Vagina (tissue), 2 donors: ENCODE measurements at regions not wholly inside any gene's neighbourhood (a gene's known extent, or its start where the extent isn't known, plus 50 kb on each side); places are given as distances from the start of the nearest gene placed in this dataset.

ENCODE experiments used
- DNase-seq, 2 donors: peaks; one replicate each; pipeline ENCODE4 v3.0.0-alpha.2; 2017; ENCODE audit errors: extremely low spot score in 2 of 2
- H3K27ac ChIP-seq: fragments of 200-600 bp; sonication (generic); one replicate; pipeline ENCODE4 v1.5.1; 2019
- H3K27me3 ChIP-seq: fragments of 200-600 bp; sonication (generic); one replicate; pipeline ENCODE4 v1.5.1; 2019
- H3K36me3 ChIP-seq, 2 donors: fragments of 200-600 bp; sonication (generic); one replicate each; pipeline ENCODE4 v1.5.1; 2017 to 2019
- H3K4me1 ChIP-seq: fragments of 200-600 bp; sonication (generic); one replicate; pipeline ENCODE4 v1.5.1; 2019
- H3K4me3 ChIP-seq, 2 donors: fragments of 200-600 bp; sonication (generic); 1 replicate in 1 of 2; 2 replicates in 1 of 2; pipeline ENCODE4 v1.5.1; 2016 to 2019
- H3K9me3 ChIP-seq: fragments of 200-600 bp; sonication (generic); one replicate; pipeline ENCODE4 v1.5.1; 2019
- POLR2A ChIP-seq, 2 donors: fragments of 450-650 bp; IDR thresholded peaks; one replicate each; pipeline ENCODE4 v1.6.1; 2017; ENCODE audit warnings: antibody characterized with exemption in 2 of 2, mild to moderate bottlenecking in 2 of 2, moderate library complexity in 2 of 2
- POLR2AphosphoS5 ChIP-seq, 2 donors: sonication (generic); formaldehyde crosslinking; IDR thresholded peaks; one replicate each; pipeline ENCODE4 v1.9.0; 2017; ENCODE audit warnings: antibody characterized with exemption in 2 of 2, mild to moderate bottlenecking in 2 of 2, low read depth in 1 of 2; ENCODE audit not compliant: insufficient read depth in 1 of 2
- intact Hi-C: fragments of 100-400 bp; cut with DNase I; formaldehyde crosslinking; loops from one replicate; pipeline ENCODE4 v1.15.1; 2023
- TF ChIP-seq, protein P1 (sequence below), 3 experiments: fragments of 450-650 bp in 2 of 3; fragments of 200-600 bp in 1 of 3; sonication (generic) in 1 of 3; IDR thresholded peaks; one replicate each; pipeline ENCODE4 v1.5.1; 2017 to 2019; ENCODE audit warnings: antibody characterized with exemption in 3 of 3, mild to moderate bottlenecking in 2 of 3, moderate library complexity in 2 of 3

DNA sequence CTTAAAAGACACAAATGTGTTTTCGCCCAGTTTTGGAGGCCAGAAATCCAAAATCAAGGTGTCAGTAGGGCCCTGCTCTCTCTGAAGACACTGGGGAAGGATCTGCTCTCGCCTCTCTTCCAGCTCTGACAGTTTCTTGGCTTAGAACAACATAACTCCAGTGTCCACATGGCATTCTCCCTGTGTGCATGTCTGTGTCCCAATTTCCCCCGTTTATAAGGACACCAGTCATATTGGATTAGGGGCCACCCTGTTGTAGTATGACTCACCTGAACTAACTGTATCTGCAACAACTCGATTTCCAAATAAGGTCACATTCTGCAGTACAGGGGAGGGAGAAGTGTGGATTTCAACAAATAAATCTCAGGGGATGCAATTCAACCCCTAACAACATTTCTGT, 263.2 kb downstream of the SS18 start:
- H3K36me3 ChIP-seq = no peaks in the 10 kb centered on the region
- no peak overlapping the region for H3K27ac ChIP-seq
- H3K4me3 ChIP-seq = no peak overlapping the region
- H3K9me3 ChIP-seq = no peaks in the 10 kb centered on the region
- intact Hi-C loops = no loop called here
- no peaks in the 10 kb centered on the region for H3K4me1 ChIP-seq
- no peak for DNase-seq
- H3K27me3 ChIP-seq = no peaks in the 10 kb centered on the region
- no peak for TF ChIP-seq POLR2A (IDR thresholded peaks at IDR 0.05)
- no peak for TF ChIP-seq POLR2AphosphoS5 (IDR thresholded peaks at IDR 0.05; ENCODE audit: insufficient read depth in 1 of 2, low read depth in 1 of 2)
- TF ChIP-seq, protein P1, sequence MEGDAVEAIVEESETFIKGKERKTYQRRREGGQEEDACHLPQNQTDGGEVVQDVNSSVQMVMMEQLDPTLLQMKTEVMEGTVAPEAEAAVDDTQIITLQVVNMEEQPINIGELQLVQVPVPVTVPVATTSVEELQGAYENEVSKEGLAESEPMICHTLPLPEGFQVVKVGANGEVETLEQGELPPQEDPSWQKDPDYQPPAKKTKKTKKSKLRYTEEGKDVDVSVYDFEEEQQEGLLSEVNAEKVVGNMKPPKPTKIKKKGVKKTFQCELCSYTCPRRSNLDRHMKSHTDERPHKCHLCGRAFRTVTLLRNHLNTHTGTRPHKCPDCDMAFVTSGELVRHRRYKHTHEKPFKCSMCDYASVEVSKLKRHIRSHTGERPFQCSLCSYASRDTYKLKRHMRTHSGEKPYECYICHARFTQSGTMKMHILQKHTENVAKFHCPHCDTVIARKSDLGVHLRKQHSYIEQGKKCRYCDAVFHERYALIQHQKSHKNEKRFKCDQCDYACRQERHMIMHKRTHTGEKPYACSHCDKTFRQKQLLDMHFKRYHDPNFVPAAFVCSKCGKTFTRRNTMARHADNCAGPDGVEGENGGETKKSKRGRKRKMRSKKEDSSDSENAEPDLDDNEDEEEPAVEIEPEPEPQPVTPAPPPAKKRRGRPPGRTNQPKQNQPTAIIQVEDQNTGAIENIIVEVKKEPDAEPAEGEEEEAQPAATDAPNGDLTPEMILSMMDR (IDR thresholded peaks at IDR 0.05) = no peak

DNA sequence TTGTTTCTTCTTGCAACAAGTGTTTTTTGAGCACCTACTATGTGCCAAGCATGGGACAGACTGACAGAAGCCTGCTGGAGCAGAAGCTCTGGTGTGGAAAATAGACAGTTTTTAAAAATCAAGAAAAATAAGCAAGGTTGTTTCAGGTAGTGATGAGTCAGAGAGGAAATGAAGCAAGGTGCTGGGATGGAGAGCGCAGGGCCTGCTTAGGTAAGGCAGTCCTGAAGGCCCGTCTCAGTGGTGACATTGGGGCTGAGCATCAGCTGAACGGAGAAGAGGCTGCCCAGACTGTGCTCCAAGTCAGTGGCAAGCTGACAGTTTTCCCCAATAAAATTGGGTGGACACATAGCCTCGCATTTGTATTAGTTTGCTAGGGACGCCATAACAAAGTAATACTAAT, 263.6 kb downstream of the SS18 start:
- Histone ChIP-seq H3K4me1 (no peaks in the 10 kb centered on the region), H3K27ac (no peak overlapping the region), H3K36me3 (no peaks in the 10 kb centered on the region), H3K9me3 (no peaks in the 10 kb centered on the region), H3K4me3 (no peak overlapping the region), H3K27me3 (no peaks in the 10 kb centered on the region)
- no peak for DNase-seq
- intact Hi-C loops = no loop called here
- TF ChIP-seq, protein P1 (IDR thresholded peaks at IDR 0.05) = no peak
- TF ChIP-seq POLR2A (IDR thresholded peaks at IDR 0.05) (no peak), POLR2AphosphoS5 (IDR thresholded peaks at IDR 0.05; ENCODE audit: insufficient read depth in 1 of 2, low read depth in 1 of 2) (no peak)

DNA sequence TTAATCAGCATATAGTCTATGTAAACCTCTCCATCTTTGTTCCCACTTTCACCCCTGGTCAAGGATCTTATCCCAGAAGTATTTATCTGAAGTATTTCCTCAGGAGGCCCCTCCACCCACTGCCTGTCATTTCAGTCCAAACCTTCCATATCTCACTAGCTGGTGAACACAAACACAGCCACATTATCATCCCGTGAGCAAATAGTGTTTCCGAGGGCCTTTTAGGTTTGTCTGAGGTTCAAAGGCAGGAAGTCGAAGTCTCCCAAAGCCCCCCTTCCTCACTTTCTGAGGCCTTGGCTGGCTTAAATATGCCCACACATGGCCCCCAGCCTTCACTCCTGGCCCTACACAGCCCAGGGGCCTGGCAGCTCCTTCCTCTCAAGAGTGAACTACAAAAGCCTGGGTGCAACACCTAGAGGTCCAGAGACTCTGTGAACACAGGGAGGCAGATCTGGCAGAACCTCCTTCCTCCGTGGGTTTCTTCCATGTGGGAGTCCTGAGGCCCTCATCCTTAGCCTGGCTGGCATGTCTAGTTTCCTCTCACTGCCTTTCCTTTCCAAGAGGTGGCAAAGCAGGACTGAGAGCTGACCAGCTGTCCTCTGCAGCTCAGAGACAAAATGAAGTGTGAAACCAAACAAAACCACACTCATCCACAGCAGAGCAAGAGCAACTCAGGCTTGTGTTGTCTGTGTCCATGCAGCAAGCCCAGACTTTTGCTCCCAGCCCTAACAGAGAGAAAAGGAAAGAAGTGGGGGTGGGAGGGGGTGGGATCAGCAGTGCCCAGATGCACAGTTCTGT, 264.2 kb downstream of the SS18 start:
- Histone ChIP-seq H3K27ac (no peak overlapping the region), H3K4me1 (no peaks in the 10 kb centered on the region), H3K27me3 (no peaks in the 10 kb centered on the region), H3K4me3 (no peak overlapping the region), H3K9me3 (no peaks in the 10 kb centered on the region), H3K36me3 (no peaks in the 10 kb centered on the region)
- intact Hi-C loops = no loop called here
- no peak for DNase-seq
- no peak for TF ChIP-seq POLR2A (IDR thresholded peaks at IDR 0.05)
- no peak for TF ChIP-seq POLR2AphosphoS5 (IDR thresholded peaks at IDR 0.05; ENCODE audit: insufficient read depth in 1 of 2, low read depth in 1 of 2)
- TF ChIP-seq, protein P1 (IDR thresholded peaks at IDR 0.05) = no peak

DNA sequence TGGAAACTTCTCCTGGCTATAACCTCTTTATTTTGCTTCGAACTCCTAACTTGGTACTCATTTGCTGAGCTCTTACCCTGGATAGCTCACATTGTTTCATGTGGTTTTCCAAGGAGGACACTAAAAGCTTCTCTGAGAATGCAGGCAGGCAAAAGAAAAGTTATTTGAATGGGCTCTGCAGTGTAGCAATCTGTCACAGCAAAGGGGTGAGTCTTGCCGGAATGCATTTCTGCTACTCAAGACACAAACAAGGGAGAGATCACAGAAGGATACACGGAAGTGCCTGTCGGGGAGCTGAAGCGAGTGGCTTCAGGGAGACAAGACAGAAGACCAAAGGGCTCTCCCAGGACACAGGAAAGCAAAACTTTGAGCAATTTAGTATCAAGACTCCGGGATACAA, 265.4 kb downstream of the SS18 start:
- Histone ChIP-seq H3K36me3 (no peaks in the 10 kb centered on the region), H3K27ac (no peak overlapping the region), H3K4me3 (no peak overlapping the region), H3K4me1 (no peaks in the 10 kb centered on the region), H3K9me3 (no peaks in the 10 kb centered on the region), H3K27me3 (no peaks in the 10 kb centered on the region)
- no peak for DNase-seq
- no peak for TF ChIP-seq POLR2AphosphoS5 (IDR thresholded peaks at IDR 0.05; ENCODE audit: insufficient read depth in 1 of 2, low read depth in 1 of 2)
- no peak for TF ChIP-seq POLR2A (IDR thresholded peaks at IDR 0.05)
- TF ChIP-seq, protein P1 (IDR thresholded peaks at IDR 0.05) = no peak
- intact Hi-C loops = no loop called here

DNA sequence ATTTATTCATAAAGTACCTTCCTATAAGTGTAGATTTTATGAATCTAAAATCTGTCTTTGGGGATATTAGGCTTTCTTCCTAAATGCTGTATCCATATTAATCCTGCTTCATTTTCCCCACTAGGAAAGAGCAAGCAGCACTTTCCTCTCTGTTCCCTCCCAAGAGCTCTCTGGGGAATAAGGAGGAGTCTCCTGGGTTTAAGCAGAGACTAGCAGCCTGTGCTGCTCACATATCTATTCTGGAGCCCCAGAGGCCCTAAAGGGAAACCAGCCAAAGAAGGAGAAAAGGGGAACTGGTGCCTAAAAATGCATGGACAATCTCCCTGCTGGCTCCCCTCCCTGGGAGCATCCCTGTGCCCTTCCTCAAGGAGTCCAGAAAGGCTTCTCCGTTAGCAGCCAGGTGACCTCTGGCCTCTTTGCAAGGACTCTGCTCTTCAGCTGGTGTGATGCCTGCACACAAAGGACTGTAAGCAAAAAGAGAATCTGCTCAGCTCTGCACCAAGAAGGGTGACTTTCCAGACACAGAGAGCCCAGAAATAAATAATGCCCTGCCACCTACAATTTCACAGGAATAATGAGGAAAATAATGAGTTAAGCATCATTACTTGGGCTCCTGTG, 270.6 kb downstream of the SS18 start:
- Histone ChIP-seq H3K36me3 (no peaks in the 10 kb centered on the region), H3K27me3 (no peaks in the 10 kb centered on the region), H3K9me3 (no peaks in the 10 kb centered on the region), H3K27ac (no peak overlapping the region), H3K4me3 (no peak overlapping the region), H3K4me1 (no peaks in the 10 kb centered on the region)
- DNase-seq = no peak
- intact Hi-C loops = no loop called here
- TF ChIP-seq POLR2AphosphoS5 (IDR thresholded peaks at IDR 0.05; ENCODE audit: insufficient read depth in 1 of 2, low read depth in 1 of 2) = no peak
- TF ChIP-seq, protein P1 (IDR thresholded peaks at IDR 0.05) = no peak
- TF ChIP-seq POLR2A (IDR thresholded peaks at IDR 0.05) = no peak
